GM12878 (cell line): ENCODE measurements at regions not wholly inside any gene's neighbourhood (a gene's known extent, or its start where the extent isn't known, plus 50 kb on each side); places are given as distances from the start of the nearest gene placed in this dataset.

Experiments
- EGR1 ChIP-seq, 2 experiments: IDR thresholded peaks; 1 replicate in 1 of 2; 2 replicates in 1 of 2; pipeline ENCODE4 v1.6.1; 2011 to 2012; ENCODE audit warnings: low read depth in 2 of 2, low read length in 2 of 2, borderline replicate concordance in 1 of 2, mild to moderate bottlenecking in 1 of 2, moderate library complexity in 1 of 2
- FOXM1 ChIP-seq: IDR thresholded peaks from 2 replicates; pipeline ENCODE4 v1.6.1; 2012; ENCODE audit warnings: low read depth, mild to moderate bottlenecking, inconsistent platforms, low read length, moderate library complexity
- POLR2AphosphoS5 ChIP-seq: IDR thresholded peaks from 2 replicates; pipeline ENCODE4 v1.6.1; 2011; ENCODE audit warnings: mild to moderate bottlenecking, low read length, inconsistent platforms
- TF ChIP-seq, protein P1 (sequence below), 3 experiments: IDR thresholded peaks in 2 of 3; conservative IDR thresholded peaks in 1 of 3; 2 replicates each; pipeline ENCODE4 v1.5.1; 2011; ENCODE audit warnings: low read depth in 3 of 3, low read length in 3 of 3, mild to moderate bottlenecking in 3 of 3, control low read depth in 2 of 3, moderate library complexity in 2 of 3, inconsistent platforms in 1 of 3, mixed read lengths in 1 of 3; ENCODE audit not compliant: control insufficient read depth in 2 of 3, insufficient read depth in 1 of 3; ENCODE audit errors: extremely low read depth in 1 of 3

DNA sequence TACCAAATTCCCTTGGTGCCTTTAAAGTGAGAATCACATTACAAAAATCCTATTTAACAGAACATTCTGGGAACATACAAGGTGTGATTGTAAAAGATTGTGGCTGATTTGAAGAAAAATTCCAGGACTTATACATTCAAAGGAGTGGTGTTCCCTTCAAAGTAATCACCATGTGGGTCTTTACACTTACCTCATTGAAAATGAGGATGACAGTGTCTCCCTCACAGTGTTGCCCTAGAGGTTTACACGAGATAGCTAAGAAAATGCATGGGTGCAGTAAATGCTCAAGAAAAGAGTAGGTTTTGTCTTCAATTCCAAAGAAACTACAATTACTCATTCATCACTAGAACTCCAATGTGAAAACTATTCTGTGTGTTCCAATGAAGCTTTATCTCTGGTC is 331.5 kb downstream of the SLC4A3 start:
- TF ChIP-seq, protein P1, sequence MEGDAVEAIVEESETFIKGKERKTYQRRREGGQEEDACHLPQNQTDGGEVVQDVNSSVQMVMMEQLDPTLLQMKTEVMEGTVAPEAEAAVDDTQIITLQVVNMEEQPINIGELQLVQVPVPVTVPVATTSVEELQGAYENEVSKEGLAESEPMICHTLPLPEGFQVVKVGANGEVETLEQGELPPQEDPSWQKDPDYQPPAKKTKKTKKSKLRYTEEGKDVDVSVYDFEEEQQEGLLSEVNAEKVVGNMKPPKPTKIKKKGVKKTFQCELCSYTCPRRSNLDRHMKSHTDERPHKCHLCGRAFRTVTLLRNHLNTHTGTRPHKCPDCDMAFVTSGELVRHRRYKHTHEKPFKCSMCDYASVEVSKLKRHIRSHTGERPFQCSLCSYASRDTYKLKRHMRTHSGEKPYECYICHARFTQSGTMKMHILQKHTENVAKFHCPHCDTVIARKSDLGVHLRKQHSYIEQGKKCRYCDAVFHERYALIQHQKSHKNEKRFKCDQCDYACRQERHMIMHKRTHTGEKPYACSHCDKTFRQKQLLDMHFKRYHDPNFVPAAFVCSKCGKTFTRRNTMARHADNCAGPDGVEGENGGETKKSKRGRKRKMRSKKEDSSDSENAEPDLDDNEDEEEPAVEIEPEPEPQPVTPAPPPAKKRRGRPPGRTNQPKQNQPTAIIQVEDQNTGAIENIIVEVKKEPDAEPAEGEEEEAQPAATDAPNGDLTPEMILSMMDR (IDR thresholded peaks at IDR 0.05 in 2 of 3, conservative IDR thresholded peaks at IDR 0.05 in 1 of 3; ENCODE audit: control insufficient read depth in 2 of 3, extremely low read depth in 1 of 3, insufficient read depth in 1 of 3, low read depth in 3 of 3, low read length in 3 of 3): no peak
- no peak for TF ChIP-seq POLR2AphosphoS5
- TF ChIP-seq EGR1 (IDR thresholded peaks at IDR 0.05; ENCODE audit: borderline replicate concordance in 1 of 2, low read depth in 2 of 2, low read length in 2 of 2): no peak
- no peak for TF ChIP-seq FOXM1
